K562 (cell line): ENCODE measurements at regions not wholly inside any gene's neighbourhood (a gene's known extent, or its start where the extent isn't known, plus 50 kb on each side); places are given as distances from the start of the nearest gene placed in this dataset.

Experiments used
- ATAC-seq: fragments of 200-7000 bp; cut with Tn5 transposase; 3 replicates; pipeline ENCODE4 v1.9.1; 2020; ENCODE audit warnings: moderate library complexity
- BruUV-seq: library from RNA; stranded (reverse); fragments of 400-500 nt; replicated peaks from 2 replicates; lab custom pipeline; 2021; lab: Mats Ljungman, UMichigan
- CTCF ChIA-PET: fragments of 300-600 bp; formaldehyde crosslinking; extraction: SDS; loops from one replicate; lab custom pipeline; 2021; ENCODE audit warnings: low intra/inter-chr PET ratio; lab: Yijun Ruan, JAX
- POLR2A ChIA-PET: fragments of 300-600, 350-650 bp; sonication (Branson Sonifier 250); formaldehyde crosslinking; extraction: SDS; loops from one replicate; lab custom pipeline; 2021; ENCODE audit warnings: antibody characterized with exemption, inconsistent platforms; lab: Yijun Ruan, JAX
- DNase-seq, 4 experiments: peaks; one replicate each; pipeline versions ENCODE4 v3.0.0 to v3.0.0-alpha.2; 2011 to 2018; ENCODE audit warnings: low spot score in 3 of 4, mixed read lengths in 3 of 4; ENCODE audit errors: extremely low read depth in 1 of 4
- FAIRE-seq: peaks from 2 replicates; lab custom pipeline; 2011; peaks lifted over from hg19 to GRCh38; lab: Jason Lieb, UNC
- H2AFZ ChIP-seq: 2 replicates; pipeline ENCODE4 v1.6.0; 2011; ENCODE audit warnings: low read depth, low read length, control low read depth, inconsistent platforms
- H3K27ac ChIP-seq: fragments of 200-600 bp; 3 replicates; pipeline ENCODE4 v1.8.0; 2011; ENCODE audit warnings: low read depth, mild to moderate bottlenecking, control low read depth, inconsistent platforms, low read length, moderate library complexity, mixed read lengths; ENCODE audit errors: extremely low read depth
- H3K27me3 ChIP-seq, 2 experiments: fragments of 300-600 bp in 1 of 2; 2 replicates in 1 of 2; 3 replicates in 1 of 2; pipeline versions ENCODE4 v1.6.0 to v1.8.0; 2011; ENCODE audit warnings: inconsistent platforms in 2 of 2, low read length in 2 of 2, mild to moderate bottlenecking in 1 of 2, mixed read lengths in 1 of 2, moderate library complexity in 1 of 2; ENCODE audit not compliant: control insufficient read depth in 2 of 2, insufficient read depth in 2 of 2
- H3K36me3 ChIP-seq: fragments of 300-600 bp; 3 replicates; pipeline ENCODE4 v1.8.0; 2011; ENCODE audit warnings: mild to moderate bottlenecking, low read length, inconsistent platforms; ENCODE audit not compliant: control insufficient read depth, insufficient read depth
- H3K4me1 ChIP-seq, 2 experiments: fragments of 200-600 bp in 1 of 2; replicated peaks in 1 of 2; 2 replicates in 1 of 2; 3 replicates in 1 of 2; pipeline versions ENCODE4 v1.5.1 to v1.8.0; 2011; ENCODE audit warnings: inconsistent platforms in 2 of 2, low read length in 2 of 2, mild to moderate bottlenecking in 1 of 2, mixed read lengths in 1 of 2, moderate library complexity in 1 of 2; ENCODE audit not compliant: control insufficient read depth in 2 of 2, insufficient read depth in 2 of 2
- H3K4me2 ChIP-seq: 2 replicates; pipeline ENCODE4 v1.6.1; 2011; ENCODE audit warnings: low read length, control low read depth, inconsistent platforms, mixed read lengths; ENCODE audit not compliant: insufficient read depth
- H3K4me3 ChIP-seq: fragments of 200-600 bp; sonication (generic), shearing (Covaris generic); 2 replicates; pipeline ENCODE4 v1.5.1; 2016; ENCODE audit warnings: control low read depth, inconsistent platforms
- H3K79me2 ChIP-seq: fragments of 200-600 bp; 3 replicates; pipeline ENCODE4 v1.8.0; 2011; ENCODE audit warnings: low read length, inconsistent platforms; ENCODE audit not compliant: control insufficient read depth, insufficient read depth
- H3K9ac ChIP-seq, 2 experiments: 2 replicates each; pipeline versions ENCODE4 v1.6.0 to v1.6.1; 2011; ENCODE audit warnings: low read depth in 2 of 2, low read length in 2 of 2, control low read depth in 1 of 2, inconsistent platforms in 1 of 2, mild to moderate bottlenecking in 1 of 2, mixed read lengths in 1 of 2; ENCODE audit not compliant: insufficient read depth in 1 of 2
- H3K9me1 ChIP-seq: one replicate; pipeline ENCODE4 v1.6.0; 2011; ENCODE audit warnings: inconsistent platforms, mild to moderate bottlenecking, low read length, moderate library complexity; ENCODE audit not compliant: control insufficient read depth, insufficient read depth
- H3K9me3 ChIP-seq: replicated peaks from 2 replicates; pipeline ENCODE4 v1.5.1; 2011; ENCODE audit warnings: low read depth, low read length, inconsistent platforms; ENCODE audit not compliant: control insufficient read depth, insufficient read depth
- H4K20me1 ChIP-seq: replicated peaks from 2 replicates; pipeline ENCODE4 v1.6.1; 2011; ENCODE audit warnings: low read length, inconsistent platforms, mixed read lengths; ENCODE audit not compliant: control insufficient read depth, insufficient read depth
- CXXC5 ChIP-seq: fragments of 250-450 bp; sonication (Bioruptor Pico); IDR thresholded peaks from 2 replicates; pipeline ENCODE4 v1.8.0; 2022; ENCODE audit warnings: inconsistent platforms, mild to moderate bottlenecking, moderate library complexity
- DDX20 ChIP-seq: fragments of 450-650 bp; IDR thresholded peaks from 2 replicates; pipeline ENCODE4 v1.6.1; 2016; ENCODE audit warnings: missing genetic modification characterization, low read depth, mild to moderate bottlenecking, missing compliant biosample characterization, moderate library complexity
- DMBX1 ChIP-seq: fragments of 250-450 bp; sonication (Bioruptor Pico); IDR thresholded peaks from 2 replicates; pipeline ENCODE4 v1.8.0; 2022; ENCODE audit warnings: inconsistent platforms, mild to moderate bottlenecking, moderate library complexity, borderline replicate concordance
- KAT8 ChIP-seq: fragments of 450-650 bp; IDR thresholded peaks from 2 replicates; pipeline ENCODE4 v1.6.1; 2016; ENCODE audit warnings: low read depth, mild to moderate bottlenecking
- KDM2B ChIP-seq: fragments of 250-450 bp; sonication (Bioruptor Pico); IDR thresholded peaks from 2 replicates; pipeline ENCODE4 v1.8.0; 2021; ENCODE audit warnings: mild to moderate bottlenecking, moderate library complexity
- KHSRP ChIP-seq: fragments of 450-650 bp; IDR thresholded peaks from 2 replicates; pipeline ENCODE4 v1.6.1; 2017
- MYNN ChIP-seq, 2 experiments: sonication (generic); formaldehyde crosslinking in 1 of 2; IDR thresholded peaks; 2 replicates each; pipeline versions ENCODE4 v1.5.0 to v1.6.1; 2016 to 2020; ENCODE audit warnings: antibody characterized with exemption in 1 of 2, missing genetic modification reagents in 1 of 2
- NFATC3 ChIP-seq: fragments of 450-650 bp; IDR thresholded peaks from 2 replicates; pipeline ENCODE4 v1.6.1; 2017; ENCODE audit warnings: mild to moderate bottlenecking
- NR2F6 ChIP-seq: fragments of 450-650 bp; formaldehyde crosslinking; IDR thresholded peaks from 2 replicates; pipeline ENCODE4 v1.4.0; 2020; ENCODE audit warnings: mild to moderate bottlenecking
- PCBP1 ChIP-seq: fragments of 200-400 bp; formaldehyde crosslinking; IDR thresholded peaks from 2 replicates; pipeline ENCODE4 v1.6.1; 2018; ENCODE audit warnings: mild to moderate bottlenecking, low read depth, low read length; ENCODE audit not compliant: poor library complexity, severe bottlenecking
- POLR3A ChIP-seq: IDR thresholded peaks from 2 replicates; pipeline ENCODE4 v1.6.1; 2011; ENCODE audit warnings: borderline replicate concordance, mild to moderate bottlenecking, moderate library complexity; ENCODE audit not compliant: insufficient read length, insufficient read depth; ENCODE audit errors: extremely low read depth
- ZNF146 ChIP-seq: IDR thresholded peaks from one replicate; pipeline ENCODE4 v1.6.1; 2018; ENCODE audit warnings: missing compliant biosample characterization; ENCODE audit not compliant: unreplicated experiment
- ZNF780A ChIP-seq: fragments of 250-450 bp; sonication (Bioruptor Pico); IDR thresholded peaks from 2 replicates; pipeline ENCODE4 v1.5.0; 2021; ENCODE audit warnings: mild to moderate bottlenecking
- WGBS: fragments of 100-300 bp; shearing (Covaris generic); methylation state at CpG from one replicate; pipeline ENCODE4 v1.1.6; 2016; ENCODE audit warnings: low coverage, mixed read lengths; ENCODE audit not compliant: insufficient coverage; ENCODE audit errors: missing lambda C conversion rate; 5-methylcytosine and 5-hydroxymethylcytosine counted together
- in situ Hi-C: fragments of 300-500 bp; cut with MboI; formaldehyde crosslinking; loops from 4 replicates; pipeline ENCODE4 v1.15.0; 2018; ENCODE audit warnings: inconsistent platforms, mixed read lengths
- intact Hi-C: fragments of 100-400 bp; cut with micrococcal nuclease; formaldehyde crosslinking; loops from 2 replicates; pipeline ENCODE4 v1.14.2; 2022
- TF ChIP-seq, protein P1 (sequence below): fragments of 450-650 bp; formaldehyde crosslinking; IDR thresholded peaks from 2 replicates; pipeline ENCODE4 v1.4.0; 2020; ENCODE audit warnings: mild to moderate bottlenecking

DNA sequence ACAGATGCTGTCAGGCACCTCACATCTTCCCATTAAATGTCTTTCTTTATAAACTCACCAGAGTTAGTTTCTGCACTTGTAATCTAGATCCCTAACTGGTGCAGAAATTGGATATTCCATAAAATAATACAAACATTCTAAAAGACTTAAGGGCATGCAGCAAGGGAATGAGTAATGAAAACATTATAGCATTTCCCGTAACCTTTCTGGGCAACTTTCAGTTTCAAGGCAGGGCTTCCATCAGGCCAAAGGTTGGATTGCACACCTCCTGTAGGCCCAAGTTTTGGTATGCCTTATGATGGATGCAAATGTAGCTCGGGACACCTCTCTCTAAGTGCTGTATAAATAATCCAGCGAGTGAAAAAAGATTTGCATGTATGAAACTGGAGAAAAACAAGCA is 129.9 kb upstream of the LYZL2 start (continued):
- TF ChIP-seq KAT8 (no peak), DMBX1 (CRISPR knock-in tag) (no peak), KHSRP (no peak), ZNF780A (CRISPR knock-in tag) (no peak)
- TF ChIP-seq, protein P1, sequence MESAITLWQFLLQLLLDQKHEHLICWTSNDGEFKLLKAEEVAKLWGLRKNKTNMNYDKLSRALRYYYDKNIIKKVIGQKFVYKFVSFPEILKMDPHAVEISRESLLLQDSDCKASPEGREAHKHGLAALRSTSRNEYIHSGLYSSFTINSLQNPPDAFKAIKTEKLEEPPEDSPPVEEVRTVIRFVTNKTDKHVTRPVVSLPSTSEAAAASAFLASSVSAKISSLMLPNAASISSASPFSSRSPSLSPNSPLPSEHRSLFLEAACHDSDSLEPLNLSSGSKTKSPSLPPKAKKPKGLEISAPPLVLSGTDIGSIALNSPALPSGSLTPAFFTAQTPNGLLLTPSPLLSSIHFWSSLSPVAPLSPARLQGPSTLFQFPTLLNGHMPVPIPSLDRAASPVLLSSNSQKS, result no peak

DNA sequence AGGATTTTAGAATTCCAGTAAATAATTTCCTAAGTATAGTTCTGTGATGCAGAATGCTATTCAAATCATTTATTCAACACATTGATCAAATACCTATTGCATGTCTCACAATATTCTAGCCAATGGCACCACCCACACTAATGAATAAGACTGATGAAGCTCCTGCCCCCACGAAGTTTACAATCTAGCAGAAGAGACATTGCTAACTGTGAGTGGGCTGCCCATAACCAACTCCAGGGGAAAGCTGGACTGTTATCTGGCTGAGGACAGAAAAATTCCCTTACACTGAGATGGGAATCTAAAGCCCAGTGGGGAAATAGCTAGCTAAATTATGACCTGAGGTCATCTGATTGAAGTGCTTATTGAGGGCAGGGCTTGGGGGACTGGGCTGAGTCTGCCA is 128.8 kb upstream of the LYZL2 start:
- Histone ChIP-seq H3K4me1 (no peaks in the 10 kb centered on the region), H4K20me1 (no peaks in the 10 kb centered on the region), H3K27ac (no peak overlapping the region), H3K9me1 (no peaks in the 10 kb centered on the region), H3K36me3 (no peaks in the 10 kb centered on the region), H3K9me3 (no peaks in the 10 kb centered on the region), H3K79me2 (no peaks in the 10 kb centered on the region), H3K9ac (no peak overlapping the region), H3K4me2 (no peak overlapping the region), H3K27me3 (peaks cover 6 to 15% of the 10 kb centered on the region in 2 experiments; a peak in 3 of 5 replicates), H2AFZ (no peak overlapping the region), H3K4me3 (no peak overlapping the region)
- DNase-seq (no peak), FAIRE-seq (no peak), ATAC-seq (no peak)
- 0% methylated on average over 1 of the region's 1 CpG for WGBS
- in situ Hi-C loops, result no loop called here
- no peak for TF ChIP-seq ZNF146 (CRISPR knock-in tag)
- no peak for TF ChIP-seq NR2F6 (CRISPR knock-in tag)
- TF ChIP-seq KDM2B (CRISPR knock-in tag), result no peak
- TF ChIP-seq POLR3A, result no peak
- TF ChIP-seq CXXC5, result no peak
- TF ChIP-seq NFATC3, result no peak
- TF ChIP-seq PCBP1, result no peak
- no peak for TF ChIP-seq DDX20
- TF ChIP-seq MYNN (IDR thresholded peaks at IDR 0.05), result no peak
- TF ChIP-seq MYNN (CRISPR knock-in tag; IDR thresholded peaks at IDR 0.05), result no peak
- no TSS peak for BruUV-seq
- ChIA-PET CTCF (no interaction called here), POLR2A (no interaction called here)
- intact Hi-C loops, result no loop called here
